GM23338 (cell line): ENCODE measurements at regions not wholly inside any gene's neighbourhood (a gene's known extent, or its start where the extent isn't known, plus 50 kb on each side); places are given as distances from the start of the nearest gene placed in this dataset.

Experiments
- ATAC-seq: fragments of 200-7000 bp; cut with Tn5 transposase; 3 replicates; pipeline ENCODE4 v1.9.1; 2020
- DNase-seq: peaks from one replicate; pipeline ENCODE4 v3.0.0-alpha.2; 2015; ENCODE audit warnings: low spot score
- H2AFZ ChIP-seq: fragments of 200-600 bp; sonication (generic); 2 replicates; pipeline ENCODE4 v1.8.0; 2016; ENCODE audit warnings: antibody characterized with exemption, mild to moderate bottlenecking, moderate library complexity
- H3F3A ChIP-seq: fragments of 200-600 bp; sonication (generic); replicated peaks from 2 replicates; pipeline ENCODE4 v1.8.0; 2017; ENCODE audit warnings: antibody characterized with exemption, mixed run types, low read depth
- H3K27ac ChIP-seq: fragments of 200-600 bp; sonication (generic); 2 replicates; pipeline ENCODE4 v1.6.1; 2016; ENCODE audit warnings: low read depth
- H3K27me3 ChIP-seq: fragments of 200-600 bp; sonication (generic); 2 replicates; pipeline ENCODE4 v1.8.0; 2016; ENCODE audit warnings: mild to moderate bottlenecking, mixed run types, moderate library complexity; ENCODE audit not compliant: insufficient read depth
- H3K36me3 ChIP-seq: fragments of 200-600 bp; sonication (generic); 2 replicates; pipeline ENCODE4 v1.8.0; 2016; ENCODE audit warnings: mild to moderate bottlenecking; ENCODE audit not compliant: insufficient read depth
- H3K4me1 ChIP-seq: fragments of 200-600 bp; sonication (generic); 2 replicates; pipeline ENCODE4 v1.8.0; 2016; ENCODE audit warnings: mild to moderate bottlenecking, moderate library complexity; ENCODE audit not compliant: insufficient read depth
- H3K4me2 ChIP-seq: fragments of 200-600 bp; sonication (generic); 2 replicates; pipeline ENCODE4 v1.7.1; 2017; ENCODE audit warnings: mixed run types
- H3K4me3 ChIP-seq: fragments of 200-600 bp; sonication (generic); 2 replicates; pipeline ENCODE4 v1.6.1; 2016; ENCODE audit warnings: mixed run types
- H3K79me2 ChIP-seq: fragments of 200-600 bp; sonication (generic); replicated peaks from 2 replicates; pipeline ENCODE4 v1.8.0; 2017; ENCODE audit warnings: mild to moderate bottlenecking; ENCODE audit not compliant: insufficient read depth
- H3K9me2 ChIP-seq: fragments of 200-600 bp; sonication (generic); 2 replicates; pipeline ENCODE4 v1.8.0; 2017; ENCODE audit not compliant: insufficient read depth
- H4K20me1 ChIP-seq: fragments of 200-600 bp; sonication (generic); replicated peaks from 2 replicates; pipeline ENCODE4 v1.8.0; 2017; ENCODE audit warnings: mild to moderate bottlenecking; ENCODE audit not compliant: insufficient read depth
- H3K27ac Mint-ChIP-seq: 2 replicates; pipeline ENCODE4 v1.8.0; 2020; ENCODE audit warnings: inconsistent platforms, mild to moderate bottlenecking, moderate library complexity, mixed read lengths
- H3K27me3 Mint-ChIP-seq: 3 replicates; pipeline ENCODE4 v1.8.0; 2022; ENCODE audit warnings: low read depth, mild to moderate bottlenecking, moderate library complexity, mixed read lengths, inconsistent platforms; ENCODE audit not compliant: insufficient read depth, poor library complexity
- H3K36me3 Mint-ChIP-seq: 3 replicates; pipeline ENCODE4 v1.8.0; 2021; ENCODE audit warnings: low read depth, mild to moderate bottlenecking, inconsistent platforms, moderate library complexity, mixed read lengths
- H3K4me1 Mint-ChIP-seq: 3 replicates; pipeline ENCODE4 v1.8.0; 2020; ENCODE audit warnings: mild to moderate bottlenecking, inconsistent platforms, mixed read lengths
- H3K4me3 Mint-ChIP-seq: 3 replicates; pipeline ENCODE4 v1.8.0; 2021; ENCODE audit warnings: moderate library complexity, mild to moderate bottlenecking, inconsistent platforms, mixed read lengths
- H3K9me3 Mint-ChIP-seq: 3 replicates; pipeline ENCODE4 v1.8.0; 2020; ENCODE audit warnings: moderate library complexity, mild to moderate bottlenecking, inconsistent platforms, mixed read lengths
- EZH2 ChIP-seq: fragments of 200-600 bp; sonication (generic); IDR thresholded peaks from one replicate; pipeline ENCODE4 v1.8.0; 2017; ENCODE audit warnings: antibody characterized with exemption, mild to moderate bottlenecking, low read depth; ENCODE audit not compliant: unreplicated experiment
- JUNB ChIP-seq: IDR thresholded peaks from one replicate; pipeline ENCODE4 v1.6.1; 2016; ENCODE audit warnings: antibody characterized with exemption; ENCODE audit not compliant: unreplicated experiment
- NANOG ChIP-seq: IDR thresholded peaks from 2 replicates; pipeline ENCODE4 v1.6.1; 2016; ENCODE audit warnings: antibody characterized with exemption, borderline replicate concordance
- POLR2AphosphoS5 ChIP-seq: IDR thresholded peaks from 2 replicates; pipeline ENCODE4 v1.6.1; 2016; ENCODE audit warnings: antibody characterized with exemption, low read depth
- ZNF114 ChIP-seq: fragments of 250-450 bp; sonication (Bioruptor Pico); IDR thresholded peaks from 2 replicates; pipeline ENCODE4 v1.5.0; 2020; ENCODE audit warnings: mild to moderate bottlenecking, moderate library complexity
- TF ChIP-seq, protein P1 (sequence below): IDR thresholded peaks from one replicate; pipeline ENCODE4 v1.6.1; 2018; ENCODE audit warnings: antibody characterized with exemption; ENCODE audit not compliant: unreplicated experiment
- TF ChIP-seq, protein P2 (sequence below): fragments of 250-450 bp; sonication (Bioruptor Pico); IDR thresholded peaks from 2 replicates; pipeline ENCODE4 v1.5.0; 2020; ENCODE audit warnings: mild to moderate bottlenecking, moderate library complexity
- TF ChIP-seq, protein P3 (sequence below), 2 experiments: fragments of 200-600 bp in 1 of 2; sonication (generic) in 1 of 2; conservative IDR thresholded peaks; 2 replicates each; pipeline versions ENCODE4 v1.5.1 to v1.6.1; 2016 to 2017; ENCODE audit warnings: antibody characterized with exemption in 2 of 2, low read depth in 2 of 2, mild to moderate bottlenecking in 2 of 2, moderate library complexity in 1 of 2
- TF ChIP-seq, protein P4 (sequence below): IDR thresholded peaks from 2 replicates; pipeline ENCODE4 v1.6.1; 2016; ENCODE audit warnings: antibody characterized with exemption

DNA sequence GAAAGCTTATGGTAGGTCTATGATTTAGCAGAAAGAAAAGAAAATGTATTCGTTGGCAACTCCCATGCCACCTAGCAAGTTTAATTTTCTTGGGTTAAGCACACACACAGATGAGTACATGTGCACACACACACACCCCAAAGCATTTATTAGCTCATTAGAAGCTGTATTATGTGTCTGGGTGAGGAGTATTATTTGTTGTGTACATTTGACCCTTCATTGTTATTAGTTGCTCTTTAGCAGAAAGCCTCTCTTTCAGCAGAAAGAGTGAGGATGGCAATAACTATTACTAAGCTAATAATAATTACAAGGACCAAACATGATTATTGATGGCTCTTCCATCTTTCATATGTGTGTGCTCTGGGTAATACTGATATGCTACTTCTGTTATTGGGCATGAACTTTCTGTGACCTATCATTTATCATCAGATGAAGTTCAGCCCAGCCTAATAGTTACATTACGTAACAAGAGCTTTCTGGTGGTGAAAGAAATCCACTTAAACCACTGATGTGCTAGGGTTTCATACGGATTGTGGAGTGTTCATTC is 177.4 kb upstream of the OBI1 start:
- no peaks in the 10 kb centered on the region for H3K27me3 ChIP-seq
- Mint-ChIP-seq H3K27ac (no peak overlapping the region), H3K4me3 (no peak overlapping the region), H3K4me1 (no peaks in the 10 kb centered on the region), H3K36me3 (no peaks in the 10 kb centered on the region), H3K9me3 (no peaks in the 10 kb centered on the region), H3K27me3 (no peaks in the 10 kb centered on the region)
- ATAC-seq (no peak), DNase-seq (no peak)
- H3K4me1 ChIP-seq = no peaks in the 10 kb centered on the region
- no peak overlapping the region for H3K4me3 ChIP-seq
- H2AFZ ChIP-seq = no peak overlapping the region
- TF ChIP-seq POLR2AphosphoS5 = no peak
- TF ChIP-seq ZNF114 (CRISPR knock-in tag) = no peak
- no peak for TF ChIP-seq JUNB
- no peak for TF ChIP-seq EZH2
- TF ChIP-seq, protein P1, sequence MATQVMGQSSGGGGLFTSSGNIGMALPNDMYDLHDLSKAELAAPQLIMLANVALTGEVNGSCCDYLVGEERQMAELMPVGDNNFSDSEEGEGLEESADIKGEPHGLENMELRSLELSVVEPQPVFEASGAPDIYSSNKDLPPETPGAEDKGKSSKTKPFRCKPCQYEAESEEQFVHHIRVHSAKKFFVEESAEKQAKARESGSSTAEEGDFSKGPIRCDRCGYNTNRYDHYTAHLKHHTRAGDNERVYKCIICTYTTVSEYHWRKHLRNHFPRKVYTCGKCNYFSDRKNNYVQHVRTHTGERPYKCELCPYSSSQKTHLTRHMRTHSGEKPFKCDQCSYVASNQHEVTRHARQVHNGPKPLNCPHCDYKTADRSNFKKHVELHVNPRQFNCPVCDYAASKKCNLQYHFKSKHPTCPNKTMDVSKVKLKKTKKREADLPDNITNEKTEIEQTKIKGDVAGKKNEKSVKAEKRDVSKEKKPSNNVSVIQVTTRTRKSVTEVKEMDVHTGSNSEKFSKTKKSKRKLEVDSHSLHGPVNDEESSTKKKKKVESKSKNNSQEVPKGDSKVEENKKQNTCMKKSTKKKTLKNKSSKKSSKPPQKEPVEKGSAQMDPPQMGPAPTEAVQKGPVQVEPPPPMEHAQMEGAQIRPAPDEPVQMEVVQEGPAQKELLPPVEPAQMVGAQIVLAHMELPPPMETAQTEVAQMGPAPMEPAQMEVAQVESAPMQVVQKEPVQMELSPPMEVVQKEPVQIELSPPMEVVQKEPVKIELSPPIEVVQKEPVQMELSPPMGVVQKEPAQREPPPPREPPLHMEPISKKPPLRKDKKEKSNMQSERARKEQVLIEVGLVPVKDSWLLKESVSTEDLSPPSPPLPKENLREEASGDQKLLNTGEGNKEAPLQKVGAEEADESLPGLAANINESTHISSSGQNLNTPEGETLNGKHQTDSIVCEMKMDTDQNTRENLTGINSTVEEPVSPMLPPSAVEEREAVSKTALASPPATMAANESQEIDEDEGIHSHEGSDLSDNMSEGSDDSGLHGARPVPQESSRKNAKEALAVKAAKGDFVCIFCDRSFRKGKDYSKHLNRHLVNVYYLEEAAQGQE = no peak
- TF ChIP-seq, protein P2, sequence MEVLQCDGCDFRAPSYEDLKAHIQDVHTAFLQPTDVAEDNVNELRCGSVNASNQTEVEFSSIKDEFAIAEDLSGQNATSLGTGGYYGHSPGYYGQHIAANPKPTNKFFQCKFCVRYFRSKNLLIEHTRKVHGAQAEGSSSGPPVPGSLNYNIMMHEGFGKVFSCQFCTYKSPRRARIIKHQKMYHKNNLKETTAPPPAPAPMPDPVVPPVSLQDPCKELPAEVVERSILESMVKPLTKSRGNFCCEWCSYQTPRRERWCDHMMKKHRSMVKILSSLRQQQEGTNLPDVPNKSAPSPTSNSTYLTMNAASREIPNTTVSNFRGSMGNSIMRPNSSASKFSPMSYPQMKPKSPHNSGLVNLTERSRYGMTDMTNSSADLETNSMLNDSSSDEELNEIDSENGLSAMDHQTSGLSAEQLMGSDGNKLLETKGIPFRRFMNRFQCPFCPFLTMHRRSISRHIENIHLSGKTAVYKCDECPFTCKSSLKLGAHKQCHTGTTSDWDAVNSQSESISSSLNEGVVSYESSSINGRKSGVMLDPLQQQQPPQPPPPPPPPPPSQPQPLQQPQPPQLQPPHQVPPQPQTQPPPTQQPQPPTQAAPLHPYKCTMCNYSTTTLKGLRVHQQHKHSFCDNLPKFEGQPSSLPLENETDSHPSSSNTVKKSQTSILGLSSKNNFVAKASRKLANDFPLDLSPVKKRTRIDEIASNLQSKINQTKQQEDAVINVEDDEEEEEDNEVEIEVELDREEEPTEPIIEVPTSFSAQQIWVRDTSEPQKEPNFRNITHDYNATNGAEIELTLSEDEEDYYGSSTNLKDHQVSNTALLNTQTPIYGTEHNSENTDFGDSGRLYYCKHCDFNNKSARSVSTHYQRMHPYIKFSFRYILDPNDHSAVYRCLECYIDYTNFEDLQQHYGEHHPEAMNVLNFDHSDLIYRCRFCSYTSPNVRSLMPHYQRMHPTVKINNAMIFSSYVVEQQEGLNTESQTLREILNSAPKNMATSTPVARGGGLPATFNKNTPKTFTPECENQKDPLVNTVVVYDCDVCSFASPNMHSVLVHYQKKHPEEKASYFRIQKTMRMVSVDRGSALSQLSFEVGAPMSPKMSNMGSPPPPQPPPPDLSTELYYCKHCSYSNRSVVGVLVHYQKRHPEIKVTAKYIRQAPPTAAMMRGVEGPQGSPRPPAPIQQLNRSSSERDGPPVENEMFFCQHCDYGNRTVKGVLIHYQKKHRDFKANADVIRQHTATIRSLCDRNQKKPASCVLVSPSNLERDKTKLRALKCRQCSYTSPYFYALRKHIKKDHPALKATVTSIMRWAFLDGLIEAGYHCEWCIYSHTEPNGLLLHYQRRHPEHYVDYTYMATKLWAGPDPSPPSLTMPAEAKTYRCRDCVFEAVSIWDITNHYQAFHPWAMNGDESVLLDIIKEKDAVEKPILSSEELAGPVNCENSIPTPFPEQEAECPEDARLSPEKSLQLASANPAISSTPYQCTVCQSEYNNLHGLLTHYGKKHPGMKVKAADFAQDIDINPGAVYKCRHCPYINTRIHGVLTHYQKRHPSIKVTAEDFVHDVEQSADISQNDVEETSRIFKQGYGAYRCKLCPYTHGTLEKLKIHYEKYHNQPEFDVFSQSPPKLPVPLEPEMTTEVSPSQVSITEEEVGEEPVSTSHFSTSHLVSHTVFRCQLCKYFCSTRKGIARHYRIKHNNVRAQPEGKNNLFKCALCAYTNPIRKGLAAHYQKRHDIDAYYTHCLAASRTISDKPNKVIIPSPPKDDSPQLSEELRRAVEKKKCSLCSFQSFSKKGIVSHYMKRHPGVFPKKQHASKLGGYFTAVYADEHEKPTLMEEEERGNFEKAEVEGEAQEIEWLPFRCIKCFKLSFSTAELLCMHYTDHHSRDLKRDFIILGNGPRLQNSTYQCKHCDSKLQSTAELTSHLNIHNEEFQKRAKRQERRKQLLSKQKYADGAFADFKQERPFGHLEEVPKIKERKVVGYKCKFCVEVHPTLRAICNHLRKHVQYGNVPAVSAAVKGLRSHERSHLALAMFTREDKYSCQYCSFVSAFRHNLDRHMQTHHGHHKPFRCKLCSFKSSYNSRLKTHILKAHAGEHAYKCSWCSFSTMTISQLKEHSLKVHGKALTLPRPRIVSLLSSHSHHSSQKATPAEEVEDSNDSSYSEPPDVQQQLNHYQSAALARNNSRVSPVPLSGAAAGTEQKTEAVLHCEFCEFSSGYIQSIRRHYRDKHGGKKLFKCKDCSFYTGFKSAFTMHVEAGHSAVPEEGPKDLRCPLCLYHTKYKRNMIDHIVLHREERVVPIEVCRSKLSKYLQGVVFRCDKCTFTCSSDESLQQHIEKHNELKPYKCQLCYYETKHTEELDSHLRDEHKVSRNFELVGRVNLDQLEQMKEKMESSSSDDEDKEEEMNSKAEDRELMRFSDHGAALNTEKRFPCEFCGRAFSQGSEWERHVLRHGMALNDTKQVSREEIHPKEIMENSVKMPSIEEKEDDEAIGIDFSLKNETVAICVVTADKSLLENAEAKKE (CRISPR knock-in tag) = no peak
- no peak for TF ChIP-seq NANOG
- TF ChIP-seq, protein P3, sequence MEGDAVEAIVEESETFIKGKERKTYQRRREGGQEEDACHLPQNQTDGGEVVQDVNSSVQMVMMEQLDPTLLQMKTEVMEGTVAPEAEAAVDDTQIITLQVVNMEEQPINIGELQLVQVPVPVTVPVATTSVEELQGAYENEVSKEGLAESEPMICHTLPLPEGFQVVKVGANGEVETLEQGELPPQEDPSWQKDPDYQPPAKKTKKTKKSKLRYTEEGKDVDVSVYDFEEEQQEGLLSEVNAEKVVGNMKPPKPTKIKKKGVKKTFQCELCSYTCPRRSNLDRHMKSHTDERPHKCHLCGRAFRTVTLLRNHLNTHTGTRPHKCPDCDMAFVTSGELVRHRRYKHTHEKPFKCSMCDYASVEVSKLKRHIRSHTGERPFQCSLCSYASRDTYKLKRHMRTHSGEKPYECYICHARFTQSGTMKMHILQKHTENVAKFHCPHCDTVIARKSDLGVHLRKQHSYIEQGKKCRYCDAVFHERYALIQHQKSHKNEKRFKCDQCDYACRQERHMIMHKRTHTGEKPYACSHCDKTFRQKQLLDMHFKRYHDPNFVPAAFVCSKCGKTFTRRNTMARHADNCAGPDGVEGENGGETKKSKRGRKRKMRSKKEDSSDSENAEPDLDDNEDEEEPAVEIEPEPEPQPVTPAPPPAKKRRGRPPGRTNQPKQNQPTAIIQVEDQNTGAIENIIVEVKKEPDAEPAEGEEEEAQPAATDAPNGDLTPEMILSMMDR (conservative IDR thresholded peaks at IDR 0.05; ENCODE audit: low read depth in 2 of 2) = no peak
- TF ChIP-seq, protein P4, sequence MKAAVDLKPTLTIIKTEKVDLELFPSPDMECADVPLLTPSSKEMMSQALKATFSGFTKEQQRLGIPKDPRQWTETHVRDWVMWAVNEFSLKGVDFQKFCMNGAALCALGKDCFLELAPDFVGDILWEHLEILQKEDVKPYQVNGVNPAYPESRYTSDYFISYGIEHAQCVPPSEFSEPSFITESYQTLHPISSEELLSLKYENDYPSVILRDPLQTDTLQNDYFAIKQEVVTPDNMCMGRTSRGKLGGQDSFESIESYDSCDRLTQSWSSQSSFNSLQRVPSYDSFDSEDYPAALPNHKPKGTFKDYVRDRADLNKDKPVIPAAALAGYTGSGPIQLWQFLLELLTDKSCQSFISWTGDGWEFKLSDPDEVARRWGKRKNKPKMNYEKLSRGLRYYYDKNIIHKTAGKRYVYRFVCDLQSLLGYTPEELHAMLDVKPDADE = no peak
- no peak overlapping the region for H3K4me2 ChIP-seq
- 0 out of 2 replicates have a peak, but pooled peaks cover 9% of the 10 kb centered on the region for H3K9me2 ChIP-seq
- no peaks in the 10 kb centered on the region for H4K20me1 ChIP-seq
- H3K27ac ChIP-seq = no peak overlapping the region
- no peaks in the 10 kb centered on the region for H3F3A ChIP-seq
- no peaks in the 10 kb centered on the region for H3K36me3 ChIP-seq
- no peaks in the 10 kb centered on the region for H3K79me2 ChIP-seq
